ENCODE measurements at regions not wholly inside any gene's neighbourhood (a gene's known extent, or its start where the extent isn't known, plus 50 kb on each side); places are given as distances from the start of the nearest gene placed in this dataset.

GRCh38 chr2:125667630-125668029 is 988.3 kb upstream of the GYPC start:
- TF ChIP-seq MYC (IDR thresholded peaks at IDR 0.05; ENCODE audit: low read depth, low read length) (no peak), POLR2A (IDR thresholded peaks at IDR 0.05; ENCODE audit: extremely low read depth, insufficient read length) (no peak), MAX (IDR thresholded peaks at IDR 0.05; ENCODE audit: low read depth, low read length) (no peak)
- TF ChIP-seq, protein P1, sequence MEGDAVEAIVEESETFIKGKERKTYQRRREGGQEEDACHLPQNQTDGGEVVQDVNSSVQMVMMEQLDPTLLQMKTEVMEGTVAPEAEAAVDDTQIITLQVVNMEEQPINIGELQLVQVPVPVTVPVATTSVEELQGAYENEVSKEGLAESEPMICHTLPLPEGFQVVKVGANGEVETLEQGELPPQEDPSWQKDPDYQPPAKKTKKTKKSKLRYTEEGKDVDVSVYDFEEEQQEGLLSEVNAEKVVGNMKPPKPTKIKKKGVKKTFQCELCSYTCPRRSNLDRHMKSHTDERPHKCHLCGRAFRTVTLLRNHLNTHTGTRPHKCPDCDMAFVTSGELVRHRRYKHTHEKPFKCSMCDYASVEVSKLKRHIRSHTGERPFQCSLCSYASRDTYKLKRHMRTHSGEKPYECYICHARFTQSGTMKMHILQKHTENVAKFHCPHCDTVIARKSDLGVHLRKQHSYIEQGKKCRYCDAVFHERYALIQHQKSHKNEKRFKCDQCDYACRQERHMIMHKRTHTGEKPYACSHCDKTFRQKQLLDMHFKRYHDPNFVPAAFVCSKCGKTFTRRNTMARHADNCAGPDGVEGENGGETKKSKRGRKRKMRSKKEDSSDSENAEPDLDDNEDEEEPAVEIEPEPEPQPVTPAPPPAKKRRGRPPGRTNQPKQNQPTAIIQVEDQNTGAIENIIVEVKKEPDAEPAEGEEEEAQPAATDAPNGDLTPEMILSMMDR (IDR thresholded peaks at IDR 0.05; ENCODE audit: low read depth, low read length) = no peak
- H3K4me3 ChIP-seq (ENCODE audit: low read depth, low read length) = no peak overlapping the region
- peak; percentile 12 for DNase-seq (ENCODE audit: low read depth)

GRCh38 chr2:125679903-125680302 is 976.1 kb upstream of the GYPC start:
- no peak overlapping the region for H3K4me3 ChIP-seq (ENCODE audit: low read depth, low read length)
- TF ChIP-seq POLR2A (IDR thresholded peaks at IDR 0.05; ENCODE audit: extremely low read depth, insufficient read length) = no peak
- no peak for TF ChIP-seq MAX (IDR thresholded peaks at IDR 0.05; ENCODE audit: low read depth, low read length)
- no peak for TF ChIP-seq MYC (IDR thresholded peaks at IDR 0.05; ENCODE audit: low read depth, low read length)
- TF ChIP-seq, protein P1 (IDR thresholded peaks at IDR 0.05; ENCODE audit: low read depth, low read length) = no peak
- DNase-seq (ENCODE audit: low read depth) = no peak

DNA sequence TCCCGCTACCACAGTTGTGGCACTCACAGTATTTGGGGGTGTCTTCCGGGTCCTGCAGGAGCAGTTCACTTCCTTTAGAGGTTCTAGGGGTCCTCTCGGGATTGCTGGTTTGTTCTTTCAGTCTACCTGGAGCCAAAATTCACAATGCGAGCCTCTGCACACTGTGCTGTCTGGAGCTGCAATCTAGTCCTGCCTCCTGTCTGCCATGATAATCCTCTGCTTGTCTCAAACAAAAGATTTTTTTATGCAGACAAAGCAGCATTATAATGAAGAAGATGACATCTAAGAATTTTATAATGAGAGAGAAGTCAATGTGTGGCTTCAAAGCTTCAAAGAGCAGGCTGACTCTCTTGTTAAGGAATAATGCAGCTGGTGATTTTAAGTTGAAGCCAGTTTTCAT is 975.1 kb upstream of the GYPC start:
- no peak for DNase-seq (ENCODE audit: low read depth)
- no peak overlapping the region for H3K4me3 ChIP-seq (ENCODE audit: low read depth, low read length)
- TF ChIP-seq MYC (IDR thresholded peaks at IDR 0.05; ENCODE audit: low read depth, low read length) (no peak), MAX (IDR thresholded peaks at IDR 0.05; ENCODE audit: low read depth, low read length) (no peak), POLR2A (IDR thresholded peaks at IDR 0.05; ENCODE audit: extremely low read depth, insufficient read length) (no peak)
- TF ChIP-seq, protein P1 (IDR thresholded peaks at IDR 0.05; ENCODE audit: low read depth, low read length) = no peak

DNA sequence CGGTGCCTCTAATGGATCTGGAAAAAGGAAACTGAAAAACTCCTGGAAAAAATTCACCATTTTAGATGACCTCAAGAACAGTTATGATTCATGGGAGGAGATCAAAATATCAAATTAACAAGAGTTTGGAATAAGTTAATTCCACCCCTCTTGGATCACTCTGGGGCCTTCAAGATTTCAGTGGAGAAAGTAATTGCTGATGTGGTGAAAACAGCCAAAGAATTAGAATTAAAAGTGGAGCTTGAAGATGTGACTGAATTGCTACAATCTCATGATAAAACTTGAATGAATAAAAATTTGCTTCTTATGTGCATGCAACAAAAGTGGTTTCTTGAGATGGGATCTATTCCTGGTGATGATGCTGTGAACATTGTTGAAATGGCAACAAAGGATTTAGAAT is 974.4 kb upstream of the GYPC start:
- no peak for DNase-seq (ENCODE audit: low read depth)
- TF ChIP-seq, protein P1 (IDR thresholded peaks at IDR 0.05; ENCODE audit: low read depth, low read length) = no peak
- TF ChIP-seq MAX (IDR thresholded peaks at IDR 0.05; ENCODE audit: low read depth, low read length) (no peak), POLR2A (IDR thresholded peaks at IDR 0.05; ENCODE audit: extremely low read depth, insufficient read length) (no peak), MYC (IDR thresholded peaks at IDR 0.05; ENCODE audit: low read depth, low read length) (no peak)

GRCh38 chr2:125681976-125682805 is 973.8 kb upstream of the GYPC start:
- DNase-seq (ENCODE audit: low read depth) = no peak
- H3K4me3 ChIP-seq (ENCODE audit: low read depth, low read length) = no peak overlapping the region
- TF ChIP-seq, protein P1 (IDR thresholded peaks at IDR 0.05; ENCODE audit: low read depth, low read length) = no peak
- TF ChIP-seq MYC (IDR thresholded peaks at IDR 0.05; ENCODE audit: low read depth, low read length) (no peak), MAX (IDR thresholded peaks at IDR 0.05; ENCODE audit: low read depth, low read length) (no peak), POLR2A (IDR thresholded peaks at IDR 0.05; ENCODE audit: extremely low read depth, insufficient read length) (no peak)

More for the DNA sequence above, 974.4 kb upstream of the GYPC start:
- no peak overlapping the region for H3K4me3 ChIP-seq (ENCODE audit: low read depth, low read length)

Measured in NB4 (cell line).